H1 (cell line): ENCODE measurements at regions not wholly inside any gene's neighbourhood (a gene's known extent, or its start where the extent isn't known, plus 50 kb on each side); places are given as distances from the start of the nearest gene placed in this dataset.

ENCODE experiments used
- CTCF ChIA-PET: fragments of 300-600 bp; sonication (Branson Sonifier 250); formaldehyde crosslinking; loops from one replicate; lab custom pipeline; 2021; ENCODE audit not compliant: partially characterized antibody; lab: Charles Lee
- POLR2A ChIA-PET: fragments of 300-600 bp; sonication (Branson Sonifier 250); formaldehyde crosslinking; loops from one replicate; lab custom pipeline; 2021; ENCODE audit warnings: inconsistent platforms; ENCODE audit not compliant: partially characterized antibody; lab: Charles Lee
- DNase-seq, 2 experiments: peaks; one replicate each; pipeline versions ENCODE4 v3.0.0 to v3.0.0-alpha.2; 2010 to 2022; ENCODE audit warnings: low spot score in 2 of 2, low read depth in 1 of 2, mixed read lengths in 1 of 2
- FAIRE-seq: peaks from 2 replicates; lab custom pipeline; 2011; peaks lifted over from hg19 to GRCh38; lab: Jason Lieb, UNC
- H2AFZ ChIP-seq: 2 replicates; pipeline ENCODE4 v1.8.1; 2012; ENCODE audit warnings: low read length, inconsistent platforms
- H2AK5ac ChIP-seq: 2 replicates; pipeline ENCODE4 v1.6.1; 2013; ENCODE audit warnings: low read depth, low read length
- H2BK120ac ChIP-seq: replicated peaks from 2 replicates; pipeline ENCODE3; 2013; ENCODE audit warnings: low read depth, low read length, inconsistent platforms
- H2BK12ac ChIP-seq: 2 replicates; pipeline ENCODE4 v1.6.1; 2013; ENCODE audit warnings: low read depth, low read length
- H2BK15ac ChIP-seq: 2 replicates; pipeline ENCODE4 v1.6.1; 2013; ENCODE audit warnings: low read length
- H2BK20ac ChIP-seq: 2 replicates; pipeline ENCODE4 v1.6.1; 2013; ENCODE audit warnings: low read length
- H2BK5ac ChIP-seq: 2 replicates; pipeline ENCODE4 v1.6.1; 2013; ENCODE audit warnings: low read depth, low read length
- H3K14ac ChIP-seq: 2 replicates; pipeline ENCODE4 v1.6.1; 2013; ENCODE audit warnings: inconsistent platforms; ENCODE audit not compliant: insufficient read length
- H3K18ac ChIP-seq: 2 replicates; pipeline ENCODE4 v1.6.1; 2013; ENCODE audit warnings: low read length; ENCODE audit errors: extremely low read depth
- H3K23ac ChIP-seq: 2 replicates; pipeline ENCODE4 v1.6.1; 2013; ENCODE audit warnings: inconsistent platforms; ENCODE audit not compliant: insufficient read length
- H3K23me2 ChIP-seq: 2 replicates; pipeline ENCODE4 v1.6.1; 2013; ENCODE audit warnings: low read depth, low read length
- H3K27ac ChIP-seq: 2 replicates; pipeline ENCODE4 v1.6.1; 2011; ENCODE audit warnings: low read depth, low read length, inconsistent platforms
- H3K27me3 ChIP-seq, 4 experiments: replicated peaks in 1 of 4; 1 replicate in 1 of 4; 2 replicates in 3 of 4; pipeline versions ENCODE4 v1.6.1 to v1.8.1; 2011 to 2013; ENCODE audit warnings: low read length in 3 of 4, mild to moderate bottlenecking in 3 of 4, inconsistent platforms in 2 of 4, mixed read lengths in 2 of 4, moderate library complexity in 1 of 4; ENCODE audit not compliant: control insufficient read depth in 3 of 4, insufficient read depth in 3 of 4; ENCODE audit errors: extremely low read depth in 1 of 4
- H3K36me3 ChIP-seq, 4 experiments: 2 replicates each; pipeline versions ENCODE4 v1.6.1 to v1.8.1; 2011 to 2013; ENCODE audit warnings: mild to moderate bottlenecking in 4 of 4, low read length in 3 of 4, moderate library complexity in 2 of 4, control low read depth in 1 of 4, inconsistent platforms in 1 of 4; ENCODE audit not compliant: insufficient read depth in 4 of 4, control insufficient read depth in 2 of 4
- H3K4ac ChIP-seq: replicated peaks from 2 replicates; pipeline ENCODE3; 2013; ENCODE audit warnings: low read length, low read depth, mixed read lengths, inconsistent platforms; ENCODE audit not compliant: insufficient read length
- H3K4me1 ChIP-seq, 4 experiments: replicated peaks in 1 of 4; 1 replicate in 1 of 4; 2 replicates in 3 of 4; pipeline versions ENCODE4 v1.6.1 to v1.8.1; 2011 to 2013; ENCODE audit warnings: low read length in 3 of 4, inconsistent platforms in 2 of 4, mixed read lengths in 1 of 4; ENCODE audit not compliant: insufficient read depth in 4 of 4, control insufficient read depth in 3 of 4
- H3K4me2 ChIP-seq, 2 experiments: 2 replicates each; pipeline versions ENCODE4 v1.6.1 to v1.8.1; 2011 to 2013; ENCODE audit warnings: low read depth in 2 of 2, low read length in 2 of 2, control low read depth in 1 of 2, inconsistent platforms in 1 of 2, mild to moderate bottlenecking in 1 of 2; ENCODE audit not compliant: insufficient read depth in 1 of 2
- H3K4me3 ChIP-seq, 4 experiments: fragments of 200-600, 300-600 bp in 1 of 4; sonication (generic), shearing (Covaris generic), sonication (Bioruptor Twin) in 1 of 4; 2 replicates each; pipeline versions ENCODE4 v1.5.1 to v1.8.1; 2011 to 2016; ENCODE audit warnings: low read length in 4 of 4, low read depth in 3 of 4, control low read depth in 2 of 4, inconsistent platforms in 2 of 4, mild to moderate bottlenecking in 2 of 4, mixed read lengths in 1 of 4, moderate library complexity in 1 of 4; ENCODE audit not compliant: insufficient read depth in 2 of 4; ENCODE audit errors: extremely low read depth in 1 of 4
- H3K56ac ChIP-seq: replicated peaks from 2 replicates; pipeline ENCODE3; 2013; ENCODE audit warnings: low read depth, mild to moderate bottlenecking, mixed read lengths, low read length, inconsistent platforms; ENCODE audit not compliant: insufficient read length
- H3K79me1 ChIP-seq: 2 replicates; pipeline ENCODE4 v1.6.1; 2013; ENCODE audit warnings: low read depth, low read length, control low read depth
- H3K79me2 ChIP-seq, 2 experiments: 2 replicates each; pipeline versions ENCODE4 v1.6.1 to v1.8.1; 2012 to 2013; ENCODE audit warnings: low read length in 2 of 2, mild to moderate bottlenecking in 2 of 2, inconsistent platforms in 1 of 2; ENCODE audit not compliant: insufficient read depth in 2 of 2, control insufficient read depth in 1 of 2
- H3K9ac ChIP-seq, 4 experiments: replicated peaks in 1 of 4; 1 replicate in 1 of 4; 2 replicates in 3 of 4; pipeline versions ENCODE4 v1.6.1 to v1.8.1; 2011 to 2013; ENCODE audit warnings: low read depth in 3 of 4, low read length in 3 of 4, control low read depth in 2 of 4, mild to moderate bottlenecking in 2 of 4, moderate library complexity in 2 of 4, inconsistent platforms in 1 of 4; ENCODE audit errors: extremely low read depth in 1 of 4
- H3K9me3 ChIP-seq, 2 experiments: 2 replicates each; pipeline versions ENCODE4 v1.6.1 to v1.8.1; 2012 to 2013; ENCODE audit warnings: mild to moderate bottlenecking in 2 of 2, moderate library complexity in 2 of 2, control low read depth in 1 of 2, inconsistent platforms in 1 of 2, low read depth in 1 of 2, low read length in 1 of 2, mixed read lengths in 1 of 2; ENCODE audit not compliant: insufficient read depth in 2 of 2
- H4K20me1 ChIP-seq, 2 experiments: replicated peaks in 1 of 2; 2 replicates each; pipeline versions ENCODE3 to v1.8.1; 2011 to 2013; ENCODE audit warnings: inconsistent platforms in 2 of 2, low read length in 2 of 2, mild to moderate bottlenecking in 1 of 2; ENCODE audit not compliant: insufficient read depth in 2 of 2, control insufficient read depth in 1 of 2
- H4K5ac ChIP-seq: 2 replicates; pipeline ENCODE4 v1.6.1; 2013; ENCODE audit warnings: low read length, low read depth, mixed read lengths, inconsistent platforms; ENCODE audit not compliant: insufficient read length
- H4K8ac ChIP-seq: 2 replicates; pipeline ENCODE4 v1.8.0; 2013; ENCODE audit warnings: mild to moderate bottlenecking, moderate library complexity, low read length, inconsistent platforms; ENCODE audit not compliant: insufficient read depth; ENCODE audit errors: extremely low read depth
- H4K91ac ChIP-seq: replicated peaks from 2 replicates; pipeline ENCODE3; 2013; ENCODE audit warnings: low read length, mixed read lengths, inconsistent platforms; ENCODE audit not compliant: insufficient read length
- BRCA1 ChIP-seq: IDR thresholded peaks from 2 replicates; pipeline ENCODE4 v1.6.1; 2012; ENCODE audit warnings: low read depth, low read length, improper control_type of control experiment
- KDM5A ChIP-seq: fragments of 200-600 bp; IDR thresholded peaks from 2 replicates; pipeline ENCODE4 v1.7.1; 2012; ENCODE audit warnings: mild to moderate bottlenecking, low read length, inconsistent platforms, mixed read lengths
- TAF1 ChIP-seq: IDR thresholded peaks from 2 replicates; pipeline ENCODE4 v1.6.1; 2011; ENCODE audit warnings: mild to moderate bottlenecking, low read depth, low read length
- TBP ChIP-seq: IDR thresholded peaks from 2 replicates; pipeline ENCODE4 v1.6.1; 2011; ENCODE audit warnings: low read depth, low read length, improper control_type of control experiment
- TEAD4 ChIP-seq: IDR thresholded peaks from 2 replicates; pipeline ENCODE4 v1.6.1; 2012; ENCODE audit warnings: low read depth, low read length, inconsistent platforms, mixed read lengths
- TF ChIP-seq, protein P1 (sequence below): IDR thresholded peaks from 2 replicates; pipeline ENCODE4 v1.6.1; 2011; ENCODE audit warnings: low read depth, mild to moderate bottlenecking, low read length; ENCODE audit not compliant: insufficient read depth

DNA sequence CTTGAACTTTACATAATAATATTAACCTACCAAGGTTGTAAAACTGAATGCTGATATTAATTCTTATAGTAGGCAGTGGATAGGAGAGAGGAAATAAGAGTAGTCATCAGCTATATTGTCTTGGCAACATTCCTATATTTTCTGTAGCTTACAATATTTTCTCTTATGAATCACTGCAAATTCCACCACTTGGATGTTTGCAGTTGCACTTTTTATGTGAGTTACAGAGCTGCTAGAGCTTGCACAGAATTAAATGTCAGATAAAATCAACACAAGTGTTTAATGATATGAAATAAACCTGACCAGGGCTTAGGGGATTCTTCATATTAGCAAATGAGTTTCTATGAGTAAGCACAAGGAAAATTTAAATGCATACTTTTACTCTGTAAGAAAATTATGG is 1710.1 kb downstream of the SI start:
- H3K4me2 ChIP-seq = no peak overlapping the region
- no peaks in the 10 kb centered on the region for H3K79me1 ChIP-seq
- no peaks in the 10 kb centered on the region for H3K4me1 ChIP-seq
- H3K36me3 ChIP-seq = no peaks in the 10 kb centered on the region
- no peak for DNase-seq
- H3K56ac ChIP-seq = no peak overlapping the region
- H2BK20ac ChIP-seq = no peak overlapping the region
- no peak overlapping the region for H4K91ac ChIP-seq
- H3K9me3 ChIP-seq = 0 out of 4 replicates have a peak, but pooled peaks cover 0 to 5% of the 10 kb centered on the region in 2 experiments
- H3K4me3 ChIP-seq = no peak overlapping the region
- no peak overlapping the region for H3K27ac ChIP-seq
- no peak overlapping the region for H4K5ac ChIP-seq
- ChIA-PET POLR2A (no interaction called here), CTCF (no interaction called here)
- H2BK12ac ChIP-seq = no peak overlapping the region
- H4K20me1 ChIP-seq = no peaks in the 10 kb centered on the region
- H3K14ac ChIP-seq = no peak overlapping the region
- FAIRE-seq = no peak
- no peak overlapping the region for H3K18ac ChIP-seq
- H2BK5ac ChIP-seq = no peak overlapping the region
- no peaks in the 10 kb centered on the region for H3K23me2 ChIP-seq
- H3K79me2 ChIP-seq = no peaks in the 10 kb centered on the region
- H3K9ac ChIP-seq = no peak overlapping the region
- no peak overlapping the region for H3K4ac ChIP-seq
- no peak overlapping the region for H4K8ac ChIP-seq
- no peak overlapping the region for H2AK5ac ChIP-seq
- H2AFZ ChIP-seq = no peak overlapping the region
- no peak overlapping the region for H2BK15ac ChIP-seq
- H2BK120ac ChIP-seq = no peak overlapping the region
- no peaks in the 10 kb centered on the region for H3K27me3 ChIP-seq
- H3K23ac ChIP-seq = no peak overlapping the region
- TF ChIP-seq TAF1 (no peak), KDM5A (no peak), BRCA1 (no peak), TEAD4 (no peak), TBP (no peak)
- TF ChIP-seq, protein P1, sequence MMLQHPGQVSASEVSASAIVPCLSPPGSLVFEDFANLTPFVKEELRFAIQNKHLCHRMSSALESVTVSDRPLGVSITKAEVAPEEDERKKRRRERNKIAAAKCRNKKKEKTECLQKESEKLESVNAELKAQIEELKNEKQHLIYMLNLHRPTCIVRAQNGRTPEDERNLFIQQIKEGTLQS = no peak
